ENCODE measurements at regions not wholly inside any gene's neighbourhood (a gene's known extent, or its start where the extent isn't known, plus 50 kb on each side); places are given as distances from the start of the nearest gene placed in this dataset.

- Histone ChIP-seq H3K18ac (ENCODE audit: extremely low read depth, low read length) (no peak overlapping the region), H2AFZ (ENCODE audit: low read length) (no peak overlapping the region), H3K9ac (replicated peaks in 1 of 4; ENCODE audit: extremely low read depth in 1 of 4, low read depth in 3 of 4, low read length in 3 of 4) (no peak overlapping the region), H2BK5ac (ENCODE audit: low read depth, low read length) (no peak overlapping the region), H3K23ac (ENCODE audit: insufficient read length) (no peak overlapping the region), H3K4ac (replicated peaks; ENCODE audit: insufficient read length, low read depth, low read length) (no peak overlapping the region), H2BK12ac (ENCODE audit: low read depth, low read length) (no peak overlapping the region), H3K23me2 (ENCODE audit: low read depth, low read length) (no peaks in the 10 kb centered on the region), H3K9me3 (ENCODE audit: insufficient read depth in 2 of 2, low read depth in 1 of 2, low read length in 1 of 2) (no peaks in the 10 kb centered on the region; a peak in 1 of 4 replicates), H3K4me2 (ENCODE audit: insufficient read depth in 1 of 2, low read depth in 2 of 2, low read length in 2 of 2) (no peak overlapping the region), H2BK15ac (ENCODE audit: low read length) (no peak overlapping the region), H3K14ac (ENCODE audit: insufficient read length) (no peak overlapping the region), H3K79me2 (ENCODE audit: control insufficient read depth in 1 of 2, insufficient read depth in 2 of 2, low read length in 2 of 2) (no peaks in the 10 kb centered on the region), H3K27me3 (replicated peaks in 1 of 4; ENCODE audit: control insufficient read depth in 3 of 4, extremely low read depth in 1 of 4, insufficient read depth in 3 of 4, low read length in 3 of 4) (no peaks in the 10 kb centered on the region), H4K5ac (ENCODE audit: insufficient read length, low read depth, low read length) (no peak overlapping the region), H4K8ac (ENCODE audit: extremely low read depth, insufficient read depth, low read length) (no peak overlapping the region), H3K27ac (ENCODE audit: low read depth, low read length) (no peak overlapping the region), H2BK20ac (ENCODE audit: low read length) (no peak overlapping the region), H3K56ac (replicated peaks; ENCODE audit: insufficient read length, low read depth, low read length) (no peak overlapping the region), H3K4me1 (replicated peaks in 1 of 4; ENCODE audit: control insufficient read depth in 3 of 4, insufficient read depth in 4 of 4, low read length in 3 of 4) (no peaks in the 10 kb centered on the region), H3K36me3 (ENCODE audit: control insufficient read depth in 2 of 4, insufficient read depth in 4 of 4, low read length in 3 of 4) (no peaks in the 10 kb centered on the region), H4K91ac (replicated peaks; ENCODE audit: insufficient read length, low read length) (no peak overlapping the region), H3K79me1 (ENCODE audit: low read depth, low read length) (no peaks in the 10 kb centered on the region), H4K20me1 (replicated peaks in 1 of 2; ENCODE audit: control insufficient read depth in 1 of 2, insufficient read depth in 2 of 2, low read length in 2 of 2) (no peaks in the 10 kb centered on the region), H2AK5ac (ENCODE audit: low read depth, low read length) (no peak overlapping the region), H3K4me3 (ENCODE audit: extremely low read depth in 1 of 4, insufficient read depth in 2 of 4, low read depth in 3 of 4, low read length in 4 of 4) (no peak overlapping the region), H2BK120ac (replicated peaks; ENCODE audit: low read depth, low read length) (no peak overlapping the region)
- CTCF ChIA-PET (ENCODE audit: partially characterized antibody), result interaction anchor here (0.8 to 1.3 kb wide), 4 partner anchors 24 to 167 kb away, joined by 3 read pairs; no protein-coding TSS in a partner anchor
- 91% methylated on average over 10 of the region's 10 CpGs; no CpG with 5 or more reads in 1 of the 2 experiments for WGBS, 2 experiments (ENCODE audit: extremely low coverage in 1 of 2, insufficient coverage in 1 of 2, insufficient read length in 1 of 2, insufficient replicate concordance in 2 of 2, low coverage in 1 of 2, low lambda C conversion rate in 2 of 2, missing lambda C conversion rate in 1 of 2)
- FAIRE-seq (no peak), DNase-seq (ENCODE audit: low read depth in 1 of 2, low spot score in 2 of 2) (no peak)
- POLR2A ChIA-PET (ENCODE audit: partially characterized antibody), result no interaction called here
- TF ChIP-seq SIN3A (conservative IDR thresholded peaks at IDR 0.05 in 1 of 2, IDR thresholded peaks at IDR 0.05 in 1 of 2; ENCODE audit: low read depth in 1 of 2, low read length in 2 of 2) (no peak), KDM1A (IDR thresholded peaks at IDR 0.05; ENCODE audit: borderline replicate concordance, low read length) (no peak), SAP30 (IDR thresholded peaks at IDR 0.05; ENCODE audit: insufficient read depth, insufficient replicate concordance, low read length) (no peak), TAF7 (optimal IDR thresholded peaks at IDR 0.05; ENCODE audit: borderline replicate concordance, low read depth, low read length) (no peak), MAFK (IDR thresholded peaks at IDR 0.05; ENCODE audit: low read depth, low read length) (no peak)
These were observed 153.5 kb upstream of the IRS2 start for GRCh38 chr13:109939838-109940237.

Data from H1 (cell line).